GM12891 (cell line): ENCODE measurements at regions not wholly inside any gene's neighbourhood (a gene's known extent, or its start where the extent isn't known, plus 50 kb on each side); places are given as distances from the start of the nearest gene placed in this dataset.
A peak's percentile ranks its signal among the peaks of the same experiment; 100 is the strongest.

Source experiments
- DNase-seq: peaks from one replicate; pipeline ENCODE4 v3.0.0; 2011; ENCODE audit warnings: low spot score; ENCODE audit not compliant: insufficient read length
- FAIRE-seq: peaks from 2 replicates; lab custom pipeline; 2011; peaks lifted over from hg19 to GRCh38; lab: Jason Lieb, UNC
- PAX5 ChIP-seq: IDR thresholded peaks from 2 replicates; pipeline ENCODE4 v1.6.1; 2011; ENCODE audit warnings: low read length, moderate library complexity, mild to moderate bottlenecking; ENCODE audit not compliant: insufficient read depth, severe bottlenecking
- POLR2A ChIP-seq: IDR thresholded peaks from 2 replicates; pipeline ENCODE4 v1.6.1; 2011; ENCODE audit warnings: low read depth, low read length, control low read depth
- POLR2AphosphoS5 ChIP-seq: IDR thresholded peaks from 2 replicates; pipeline ENCODE4 v1.6.1; 2011; ENCODE audit warnings: low read depth, low read length, control low read depth
- POU2F2 ChIP-seq: IDR thresholded peaks from 2 replicates; pipeline ENCODE4 v1.6.1; 2011; ENCODE audit warnings: low read depth, mild to moderate bottlenecking, control low read depth, low read length, moderate library complexity
- SPI1 ChIP-seq: IDR thresholded peaks from 2 replicates; pipeline ENCODE4 v1.6.1; 2011; ENCODE audit warnings: low read depth, low read length, control low read depth
- TAF1 ChIP-seq: IDR thresholded peaks from 2 replicates; pipeline ENCODE4 v1.6.1; 2011; ENCODE audit warnings: low read depth, low read length, control low read depth

DNA sequence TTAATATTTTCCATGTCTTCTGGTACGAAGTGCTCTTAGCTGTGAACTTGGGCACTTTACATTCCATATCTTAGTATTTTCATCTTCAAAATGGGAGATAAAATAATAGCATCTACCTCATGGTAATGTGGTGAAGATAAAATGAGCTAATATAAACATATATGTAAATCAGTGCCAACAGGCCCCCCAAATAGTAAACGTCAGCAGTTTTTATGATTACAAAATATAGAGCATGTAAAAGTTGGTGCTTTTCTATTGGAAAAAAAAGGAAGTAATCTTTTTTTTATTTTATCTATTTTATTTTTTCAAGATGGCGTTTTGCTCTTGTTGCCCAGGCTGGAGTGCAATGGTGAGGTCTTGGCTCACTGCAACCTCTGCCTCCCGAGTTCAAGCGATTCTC is 291.1 kb upstream of the PRDM9 start:
- TF ChIP-seq TAF1 (no peak), SPI1 (no peak), PAX5 (no peak)
- FAIRE-seq, result no peak

DNA sequence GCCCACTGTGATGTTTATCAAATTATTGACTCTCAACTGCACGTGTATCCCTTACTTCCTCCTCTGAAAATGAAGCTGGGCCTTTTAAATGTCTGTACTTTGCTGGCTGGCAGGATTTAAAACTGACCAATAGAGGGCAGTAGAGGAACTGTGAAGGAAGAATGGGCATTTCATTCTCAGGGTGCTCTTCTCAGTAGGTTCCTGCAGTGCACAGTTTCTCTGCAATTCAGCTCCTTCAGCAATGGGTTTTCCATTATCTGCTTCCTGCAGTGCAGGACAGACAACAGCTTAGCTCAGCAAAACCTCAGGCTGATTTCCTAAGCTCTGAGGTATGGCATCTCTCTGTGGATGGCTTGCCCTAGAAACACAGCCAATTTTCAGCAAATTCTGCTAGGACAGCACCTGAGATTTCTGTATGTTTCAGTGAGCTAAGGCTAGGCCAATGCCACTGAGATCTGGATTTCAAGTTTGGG is 298.4 kb upstream of the PRDM9 start:
- FAIRE-seq, result peak; percentile 74

More for the DNA sequence above, 291.1 kb upstream of the PRDM9 start:
- no peak for DNase-seq

DNA sequence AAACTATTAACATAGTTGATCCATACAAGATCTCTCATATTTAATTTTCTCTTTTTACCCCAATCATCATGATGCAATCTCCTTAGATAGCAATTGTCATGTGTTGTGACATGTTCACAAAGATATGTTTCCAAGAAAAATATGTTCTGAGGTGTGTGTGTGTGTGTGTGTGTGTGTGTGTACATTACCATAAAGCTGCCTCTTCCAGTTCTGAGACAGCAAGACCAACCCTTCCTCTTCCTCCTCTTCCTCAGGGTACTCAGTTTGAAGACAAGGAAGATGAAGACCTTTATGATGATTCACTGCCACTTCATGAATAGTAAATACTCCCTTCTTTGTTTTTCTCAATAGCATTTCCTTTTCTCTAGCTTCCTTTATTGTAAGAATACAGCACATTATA is 303.3 kb upstream of the PRDM9 start:
- no peak for TF ChIP-seq POU2F2
- no peak for TF ChIP-seq PAX5
- no peak for TF ChIP-seq SPI1
- no peak for TF ChIP-seq POLR2AphosphoS5
- TF ChIP-seq POLR2A, result no peak
- no peak for TF ChIP-seq TAF1
- no peak for DNase-seq
- no peak for FAIRE-seq

More for the DNA sequence above, 298.4 kb upstream of the PRDM9 start:
- peak; percentile 27 for DNase-seq
- TF ChIP-seq POLR2A (no peak), PAX5 (no peak), SPI1 (no peak), POU2F2 (no peak), POLR2AphosphoS5 (no peak), TAF1 (no peak)

DNA sequence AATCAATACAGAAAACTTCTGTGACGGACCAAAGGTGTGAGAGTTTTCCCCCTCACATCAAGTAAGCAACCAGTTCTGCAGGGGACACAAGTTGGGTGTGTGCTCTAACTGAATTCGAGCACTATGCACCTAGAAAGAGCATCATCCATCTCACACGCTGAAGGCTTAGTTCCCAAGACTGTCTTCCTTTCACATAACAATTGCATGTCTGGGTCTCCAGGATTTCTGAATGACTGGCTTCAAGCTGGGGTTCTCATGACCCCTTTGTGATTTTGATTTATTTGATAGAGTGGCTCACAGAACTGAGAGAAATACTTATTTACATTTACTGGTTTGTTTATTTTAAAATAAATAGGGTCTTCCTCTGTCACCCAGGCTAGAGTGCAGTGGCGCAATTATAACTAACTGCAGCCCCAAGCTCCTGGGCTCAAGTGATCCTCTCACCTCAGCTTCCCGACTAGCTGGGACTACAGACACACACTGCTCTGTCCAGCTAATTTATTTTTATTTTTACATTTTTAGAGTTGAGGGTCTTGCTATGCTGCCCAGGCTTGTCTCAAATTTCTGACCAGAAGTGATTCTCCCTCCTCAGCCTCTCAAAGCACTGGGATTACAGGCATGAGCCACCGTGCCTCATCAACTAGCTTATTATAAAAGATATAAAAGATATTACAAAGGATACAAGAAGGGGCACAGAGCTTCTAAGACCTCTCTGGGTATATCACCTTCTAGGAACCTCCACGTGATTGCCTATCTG is 316.7 kb upstream of the CDH12 start:
- TF ChIP-seq POLR2A (no peak), PAX5 (no peak), POU2F2 (no peak), SPI1 (no peak), TAF1 (no peak), POLR2AphosphoS5 (no peak)
- no peak for FAIRE-seq
- no peak for DNase-seq

DNA sequence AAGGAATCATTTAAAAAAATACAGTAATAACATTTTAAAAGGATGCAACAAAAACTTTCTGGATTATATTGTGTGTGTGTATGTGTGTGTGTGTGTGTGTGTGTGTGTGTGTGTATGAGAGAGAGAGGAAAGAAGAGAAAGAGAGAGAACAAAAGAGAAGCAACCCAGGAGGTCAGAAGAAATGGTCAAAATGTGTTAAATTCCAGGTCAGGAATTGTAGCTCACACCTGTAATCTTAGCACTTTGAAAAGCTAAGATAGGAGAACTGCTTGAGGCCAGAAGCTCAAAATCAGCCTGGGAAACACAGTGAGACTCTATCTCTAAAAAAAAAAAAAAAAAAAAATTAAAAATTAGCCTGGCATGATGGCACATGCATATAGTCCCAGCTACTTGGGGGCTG is 311.8 kb upstream of the CDH12 start:
- TF ChIP-seq PAX5 (no peak), TAF1 (no peak), SPI1 (no peak), POLR2AphosphoS5 (no peak), POLR2A (no peak), POU2F2 (no peak)
- DNase-seq (no peak), FAIRE-seq (no peak)

DNA sequence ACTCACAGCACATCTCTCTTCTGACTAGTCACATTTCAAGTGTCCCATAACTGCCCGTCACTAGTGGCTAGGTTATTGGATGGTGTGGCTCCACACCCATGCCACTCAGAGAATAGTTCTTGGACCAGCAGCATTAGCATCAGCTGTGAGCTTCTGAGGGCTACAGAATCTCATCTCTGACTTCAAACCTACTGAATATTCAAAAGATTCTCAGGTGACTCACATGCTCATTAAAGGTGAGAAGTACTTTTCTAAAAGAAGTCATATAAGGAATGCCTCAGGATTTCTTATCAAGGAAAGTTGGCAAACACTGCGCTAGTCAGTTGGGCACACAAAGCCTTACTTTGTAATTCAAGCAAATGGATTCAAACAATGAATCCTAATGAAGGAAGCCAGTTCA is 305.0 kb upstream of the CDH12 start:
- FAIRE-seq, result no peak
- DNase-seq, result no peak
- TF ChIP-seq POLR2AphosphoS5 (no peak), POU2F2 (no peak), TAF1 (no peak), POLR2A (no peak), PAX5 (no peak), SPI1 (no peak)

DNA sequence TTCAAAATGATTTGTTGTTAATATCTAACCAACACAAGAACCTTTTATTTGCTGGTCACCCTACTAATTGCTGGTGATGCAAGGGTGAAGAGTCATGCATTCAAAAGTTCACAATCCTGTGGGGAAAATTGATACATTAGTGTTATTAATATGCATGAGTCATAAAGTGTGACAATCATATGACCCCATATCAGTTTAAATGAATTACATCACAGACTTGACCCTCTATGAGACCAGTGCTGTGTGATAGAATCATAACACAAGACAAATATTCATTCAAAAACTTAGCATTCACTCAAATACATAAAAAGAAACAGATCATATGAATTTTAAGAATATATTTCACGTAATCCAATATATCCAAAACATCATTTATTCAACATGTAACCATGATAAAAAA is 304.6 kb upstream of the CDH12 start:
- FAIRE-seq (no peak), DNase-seq (no peak)
- TF ChIP-seq POLR2A, result no peak
- no peak for TF ChIP-seq POU2F2
- TF ChIP-seq POLR2AphosphoS5, result no peak
- TF ChIP-seq PAX5, result no peak

DNA sequence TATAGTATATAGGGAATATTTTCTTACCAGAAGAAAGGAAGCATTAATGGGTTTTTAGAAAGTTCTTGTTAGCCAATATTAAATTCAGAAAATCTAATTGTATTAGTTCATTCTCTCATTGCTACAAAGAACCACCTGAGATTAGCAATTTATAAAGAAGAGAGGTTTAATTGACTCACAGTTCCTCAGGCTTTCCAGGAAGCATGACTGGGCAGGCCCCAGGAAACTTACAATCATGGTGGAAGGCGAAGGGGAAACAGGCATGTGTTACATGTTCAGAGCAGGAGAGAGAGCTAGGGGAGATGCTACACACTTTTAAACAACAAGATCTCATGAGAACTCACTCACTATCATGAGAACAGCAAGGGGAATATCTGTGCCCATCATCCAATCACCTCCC is 304.0 kb upstream of the CDH12 start:
- DNase-seq (no peak), FAIRE-seq (no peak)
- TF ChIP-seq PAX5 (no peak), POLR2A (no peak), POU2F2 (no peak), SPI1 (no peak), TAF1 (no peak), POLR2AphosphoS5 (no peak)

DNA sequence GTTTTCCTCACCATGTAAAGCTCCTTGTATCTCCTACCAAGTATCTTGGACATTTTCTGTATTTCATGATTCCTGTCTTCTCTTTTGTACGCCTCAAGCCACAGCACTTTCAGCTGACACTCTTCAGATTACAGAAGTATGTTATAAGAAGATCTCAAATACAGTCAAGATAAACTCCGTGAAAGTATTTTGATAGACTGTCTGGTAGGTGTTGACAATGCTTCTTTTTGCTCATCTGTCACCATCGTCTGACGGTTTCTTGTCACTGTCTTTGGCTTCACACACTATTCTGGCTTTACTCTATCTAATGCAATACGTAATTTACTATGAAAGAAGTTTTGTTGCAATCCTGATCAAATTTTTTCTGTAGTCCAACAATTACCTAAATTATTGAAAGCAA is 294.5 kb upstream of the CDH12 start:
- TF ChIP-seq TAF1, result no peak
- TF ChIP-seq POLR2AphosphoS5, result no peak
- no peak for TF ChIP-seq POLR2A
- no peak for TF ChIP-seq POU2F2
- no peak for TF ChIP-seq SPI1
- no peak for TF ChIP-seq PAX5
- DNase-seq (no peak), FAIRE-seq (no peak)

DNA sequence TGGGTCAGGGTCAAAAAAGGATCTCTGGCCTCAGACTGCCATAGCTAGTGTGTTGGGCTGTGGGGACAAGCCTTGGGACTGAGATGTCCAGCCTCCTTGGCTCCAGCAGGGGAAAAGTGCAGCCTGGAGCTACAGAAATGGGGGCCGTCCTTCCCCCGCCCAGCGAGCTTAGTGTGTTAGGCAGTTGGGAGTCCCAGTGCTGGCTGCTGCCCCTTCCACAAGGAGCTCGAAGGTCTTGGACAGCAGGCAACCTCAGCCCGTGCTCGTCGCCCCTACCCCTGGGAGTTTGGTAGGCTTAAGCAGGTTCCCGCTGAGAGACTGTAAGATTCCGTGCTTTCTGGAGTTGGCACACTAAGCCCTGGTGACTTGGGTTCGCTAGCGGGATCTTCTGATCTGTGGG is 293.0 kb upstream of the CDH12 start:
- FAIRE-seq (no peak), DNase-seq (no peak)
- no peak for TF ChIP-seq POLR2AphosphoS5
